SK-N-SH treated with all-trans-retinoic acid at 6 μM for 48 hours (cell line): ENCODE measurements at regions not wholly inside any gene's neighbourhood (a gene's known extent, or its start where the extent isn't known, plus 50 kb on each side); places are given as distances from the start of the nearest gene placed in this dataset.

Experiments
- BACH2 ChIP-seq: fragments of 250-450 bp; sonication (Bioruptor Pico); IDR thresholded peaks from 2 replicates; pipeline ENCODE4 v1.9.0; 2021; ENCODE audit warnings: mild to moderate bottlenecking, borderline replicate concordance
- CSDC2 ChIP-seq: fragments of 250-450 bp; sonication (Bioruptor Pico); IDR thresholded peaks from 2 replicates; pipeline ENCODE4 v1.5.0; 2020; ENCODE audit warnings: mild to moderate bottlenecking, moderate library complexity
- ESRRG ChIP-seq: fragments of 250-450 bp; sonication (Bioruptor Pico); IDR thresholded peaks from 2 replicates; pipeline ENCODE4 v1.6.1; 2021; ENCODE audit warnings: mild to moderate bottlenecking
- ISL1 ChIP-seq: fragments of 250-450 bp; sonication (Bioruptor Pico); IDR thresholded peaks from 2 replicates; pipeline ENCODE4 v2.1.2; 2022; ENCODE audit warnings: mild to moderate bottlenecking, moderate library complexity
- OSR1 ChIP-seq: fragments of 250-450 bp; sonication (Bioruptor Pico); IDR thresholded peaks from 2 replicates; pipeline ENCODE4 v1.8.0; 2022; ENCODE audit warnings: moderate library complexity, mild to moderate bottlenecking, inconsistent platforms
- PPARA ChIP-seq: fragments of 250-450 bp; sonication (Bioruptor Pico); IDR thresholded peaks from 2 replicates; pipeline ENCODE4 v1.5.0; 2020; ENCODE audit warnings: mild to moderate bottlenecking, borderline replicate concordance
- RARB ChIP-seq: fragments of 250-450 bp; sonication (Bioruptor Pico); IDR thresholded peaks from 2 replicates; pipeline ENCODE4 v1.8.0; 2021; ENCODE audit warnings: mild to moderate bottlenecking, moderate library complexity
- ZNF8 ChIP-seq: fragments of 450-650 bp; formaldehyde crosslinking; IDR thresholded peaks from 2 replicates; pipeline ENCODE4 v1.5.0; 2020; ENCODE audit warnings: mild to moderate bottlenecking, moderate library complexity
- TF ChIP-seq, protein P1 (sequence below): fragments of 250-450 bp; sonication (Bioruptor Pico); IDR thresholded peaks from 2 replicates; pipeline ENCODE4 v1.8.0; 2020; ENCODE audit warnings: mild to moderate bottlenecking, moderate library complexity, borderline replicate concordance
- TF ChIP-seq, protein P2 (sequence below): fragments of 250-450 bp; sonication (Bioruptor Pico); IDR thresholded peaks from 2 replicates; pipeline ENCODE4 v1.5.1; 2020; ENCODE audit warnings: low read depth, mild to moderate bottlenecking, moderate library complexity

DNA sequence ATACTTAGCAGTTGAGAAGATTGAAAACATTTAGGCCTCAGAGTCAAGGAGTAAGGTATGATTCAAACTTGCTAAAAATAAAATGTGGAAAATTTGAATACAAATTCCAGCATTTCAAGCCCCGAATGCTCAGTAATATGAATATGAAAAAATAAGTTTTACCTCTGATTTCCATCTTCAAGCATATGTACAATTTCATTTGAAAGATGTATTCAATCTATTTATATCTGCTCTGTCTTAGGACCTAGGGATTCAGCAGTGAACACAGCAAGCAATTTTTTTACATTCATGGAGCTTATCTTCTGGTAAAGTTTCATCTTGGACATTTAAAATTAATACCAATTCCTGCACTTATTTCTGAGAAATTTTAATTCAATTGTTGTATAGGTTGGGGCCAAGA, 262.7 kb upstream of the FOXQ1 start:
- TF ChIP-seq OSR1 (CRISPR knock-in tag) (no peak), ISL1 (CRISPR knock-in tag) (no peak), PPARA (CRISPR knock-in tag) (no peak), ESRRG (CRISPR knock-in tag) (no peak), RARB (CRISPR knock-in tag) (no peak), ZNF8 (no peak), CSDC2 (no peak), BACH2 (CRISPR knock-in tag) (no peak)
- TF ChIP-seq, protein P1, sequence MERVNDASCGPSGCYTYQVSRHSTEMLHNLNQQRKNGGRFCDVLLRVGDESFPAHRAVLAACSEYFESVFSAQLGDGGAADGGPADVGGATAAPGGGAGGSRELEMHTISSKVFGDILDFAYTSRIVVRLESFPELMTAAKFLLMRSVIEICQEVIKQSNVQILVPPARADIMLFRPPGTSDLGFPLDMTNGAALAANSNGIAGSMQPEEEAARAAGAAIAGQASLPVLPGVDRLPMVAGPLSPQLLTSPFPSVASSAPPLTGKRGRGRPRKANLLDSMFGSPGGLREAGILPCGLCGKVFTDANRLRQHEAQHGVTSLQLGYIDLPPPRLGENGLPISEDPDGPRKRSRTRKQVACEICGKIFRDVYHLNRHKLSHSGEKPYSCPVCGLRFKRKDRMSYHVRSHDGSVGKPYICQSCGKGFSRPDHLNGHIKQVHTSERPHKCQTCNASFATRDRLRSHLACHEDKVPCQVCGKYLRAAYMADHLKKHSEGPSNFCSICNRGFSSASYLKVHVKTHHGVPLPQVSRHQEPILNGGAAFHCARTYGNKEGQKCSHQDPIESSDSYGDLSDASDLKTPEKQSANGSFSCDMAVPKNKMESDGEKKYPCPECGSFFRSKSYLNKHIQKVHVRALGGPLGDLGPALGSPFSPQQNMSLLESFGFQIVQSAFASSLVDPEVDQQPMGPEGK (CRISPR knock-in tag) = no peak
- TF ChIP-seq, protein P2, sequence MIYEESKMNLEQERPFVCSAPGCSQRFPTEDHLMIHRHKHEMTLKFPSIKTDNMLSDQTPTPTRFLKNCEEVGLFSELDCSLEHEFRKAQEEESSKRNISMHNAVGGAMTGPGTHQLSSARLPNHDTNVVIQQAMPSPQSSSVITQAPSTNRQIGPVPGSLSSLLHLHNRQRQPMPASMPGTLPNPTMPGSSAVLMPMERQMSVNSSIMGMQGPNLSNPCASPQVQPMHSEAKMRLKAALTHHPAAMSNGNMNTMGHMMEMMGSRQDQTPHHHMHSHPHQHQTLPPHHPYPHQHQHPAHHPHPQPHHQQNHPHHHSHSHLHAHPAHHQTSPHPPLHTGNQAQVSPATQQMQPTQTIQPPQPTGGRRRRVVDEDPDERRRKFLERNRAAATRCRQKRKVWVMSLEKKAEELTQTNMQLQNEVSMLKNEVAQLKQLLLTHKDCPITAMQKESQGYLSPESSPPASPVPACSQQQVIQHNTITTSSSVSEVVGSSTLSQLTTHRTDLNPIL (CRISPR knock-in tag) = no peak
